ENCODE measurements at regions not wholly inside any gene's neighbourhood (a gene's known extent, or its start where the extent isn't known, plus 50 kb on each side); places are given as distances from the start of the nearest gene placed in this dataset.
A peak's percentile ranks its signal among the peaks of the same experiment; 100 is the strongest.
"Not testable (repeated sequence)": the region's sequence is repeated elsewhere in the genome, so short reads cannot be mapped to it uniquely, and the experiment has no call there.

DNA sequence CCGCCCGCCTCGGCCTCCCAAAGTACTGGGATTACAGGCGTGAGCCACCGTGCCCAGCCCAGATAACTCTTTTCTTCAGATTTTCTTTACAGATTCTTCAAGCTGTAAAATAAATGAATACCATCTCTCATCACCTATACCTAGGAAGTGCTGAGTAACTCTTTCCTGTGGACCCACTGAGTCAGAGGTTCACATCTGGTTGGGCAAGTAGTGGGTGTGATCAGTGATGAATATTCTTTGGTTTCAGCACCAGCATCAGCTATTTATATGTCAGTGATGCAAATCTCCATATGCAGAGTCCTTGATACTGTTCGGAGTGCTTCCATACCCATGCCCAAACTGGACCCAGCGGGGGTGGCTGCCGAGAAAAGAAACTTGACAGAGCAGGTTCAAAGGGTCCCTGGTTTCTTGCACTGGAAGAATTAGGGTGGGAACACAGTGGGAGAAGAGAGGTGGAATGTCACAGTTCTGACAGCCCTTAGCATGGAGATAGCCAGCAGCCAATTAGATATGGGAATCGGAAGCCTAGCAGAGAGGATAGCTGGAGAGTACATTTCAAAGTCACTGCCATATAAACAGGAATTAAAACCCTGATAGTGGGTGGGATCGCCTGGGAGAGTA lies 64.9 kb upstream of the DDR1 start:
- peak overlapping the region in 1 of 10 donors; percentile 10 for H3K4me3 Mint-ChIP-seq
- Histone ChIP-seq H3K9me3 (ENCODE audit: control insufficient read depth in 2 of 3, low read length in 3 of 3) (no peaks in the 10 kb centered on the region), H3K27ac (ENCODE audit: low read depth, low read length) (no peak overlapping the region), H3K36me3 (ENCODE audit: control insufficient read depth in 2 of 3, insufficient read depth in 3 of 3, low read length in 3 of 3) (peaks cover 0 to 9% (median 0%) of the 10 kb centered on the region in 3 experiments), H3K4me3 (ENCODE audit: low read length) (no peak overlapping the region), H3K4me1 (ENCODE audit: control insufficient read depth in 2 of 2, insufficient read depth in 2 of 2, low read length in 2 of 2) (peaks cover 7 to 9% of the 10 kb centered on the region in 2 donors), H3K27me3 (ENCODE audit: control insufficient read depth in 2 of 2, insufficient read depth in 2 of 2, low read length in 2 of 2) (no peaks in the 10 kb centered on the region)
- peaks cover 33 to 81% (median 75%) of the 10 kb centered on the region in 7 donors for H3K4me1 Mint-ChIP-seq
- H3K27me3 Mint-ChIP-seq, result no peaks in the 10 kb centered on the region
- peaks cover 0 to 7% (median 0%) of the 10 kb centered on the region in 11 donors for H3K9me3 Mint-ChIP-seq
- peak in 1 of 9 donors; percentile 58 for DNase-seq
- ChIA-PET CTCF (interaction anchor here (0.5 to 1.6 kb wide), 6 partner anchors 8 to 1097 kb away, joined by 3 to 5 read pairs (median 3); no protein-coding TSS in a partner anchor), POLR2A (interaction anchor here (1.0 to 2.3 kb wide), 6 partner anchors 9 to 270 kb away, joined by 3 to 7 read pairs (median 3); no protein-coding TSS in a partner anchor)
- peaks cover 2 to 55% (median 21%) of the 10 kb centered on the region in 5 donors for H3K36me3 Mint-ChIP-seq
- ATAC-seq, result no peak
- intact Hi-C loops (cut with micrococcal nuclease), result no loop called here
- H3K27ac Mint-ChIP-seq, result peak overlapping the region; percentile 20 to 89 (median 78)

DNA sequence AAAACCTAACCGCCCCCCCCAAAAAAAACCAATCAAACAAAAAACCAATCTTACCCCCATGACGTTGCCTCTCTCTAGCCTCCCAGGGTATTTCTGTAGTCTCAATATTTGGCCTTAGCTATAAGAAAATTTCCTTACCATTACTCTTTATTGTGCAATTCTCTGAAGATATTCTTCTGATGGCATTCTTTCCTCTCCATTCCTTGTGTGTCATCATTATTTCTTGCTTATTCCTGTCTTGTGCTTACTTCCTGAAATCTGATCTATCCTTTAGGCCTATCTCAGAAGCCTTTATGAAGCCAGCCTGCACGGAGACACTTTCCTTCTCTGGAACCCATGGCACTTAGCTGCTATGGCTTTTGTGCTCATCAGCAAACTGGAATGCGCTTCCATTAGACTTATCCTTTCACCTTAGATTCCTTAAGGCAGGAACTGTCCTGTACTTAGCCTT lies 65.9 kb upstream of the DDR1 start:
- POLR2A ChIA-PET, result interaction anchor here (0.7 to 2.3 kb wide), 5 partner anchors 10 to 133 kb away, joined by 3 to 9 read pairs (median 4); no protein-coding TSS in a partner anchor
- no peak overlapping the region for H3K4me3 Mint-ChIP-seq
- ATAC-seq (no peak), DNase-seq (no peak)
- H3K36me3 Mint-ChIP-seq, result peaks cover 4 to 60% (median 16%) of the 10 kb centered on the region in 5 donors
- peak overlapping the region in 7 of 9 donors; percentile 4 to 82 (median 40) for H3K27ac Mint-ChIP-seq
- Histone ChIP-seq H3K4me3 (ENCODE audit: low read length) (no peak overlapping the region), H3K27ac (ENCODE audit: low read depth, low read length) (no peak overlapping the region), H3K36me3 (ENCODE audit: control insufficient read depth in 2 of 3, insufficient read depth in 3 of 3, low read length in 3 of 3) (peaks cover 0 to under 1% (median 0%) of the 10 kb centered on the region in 3 experiments), H3K4me1 (ENCODE audit: control insufficient read depth in 2 of 2, insufficient read depth in 2 of 2, low read length in 2 of 2) (peaks cover 15 to 16% of the 10 kb centered on the region in 2 donors), H3K27me3 (ENCODE audit: control insufficient read depth in 2 of 2, insufficient read depth in 2 of 2, low read length in 2 of 2) (no peaks in the 10 kb centered on the region), H3K9me3 (ENCODE audit: control insufficient read depth in 2 of 3, low read length in 3 of 3) (no peaks in the 10 kb centered on the region)
- no peaks in the 10 kb centered on the region for H3K27me3 Mint-ChIP-seq
- H3K9me3 Mint-ChIP-seq, result peaks cover 0 to 9% (median 0%) of the 10 kb centered on the region in 11 donors
- CTCF ChIA-PET, result interaction anchor here (0.6 kb wide), 1 partner anchor 90 kb away, joined by 4 read pairs; no protein-coding TSS in a partner anchor
- peaks cover 34 to 81% (median 76%) of the 10 kb centered on the region in 7 donors for H3K4me1 Mint-ChIP-seq
- intact Hi-C loops (cut with micrococcal nuclease), result no loop called here

GRCh38 chr6:30816791-30817739 lies 67.3 kb upstream of the DDR1 start:
- ChIA-PET POLR2A (interaction anchor here (1.5 to 2.3 kb wide), 2 partner anchors 21 to 84 kb away, joined by 3 to 9 read pairs; no protein-coding TSS in a partner anchor), CTCF (no interaction called here)
- H3K4me3 ChIP-seq (ENCODE audit: low read length), result no peak overlapping the region
- ATAC-seq (no peak), DNase-seq (no peak)
- Mint-ChIP-seq H3K27ac (peak overlapping the region; percentile 19 to 94 (median 84)), H3K36me3 (peaks cover 3 to 65% (median 13%) of the 10 kb centered on the region in 5 donors), H3K27me3 (no peaks in the 10 kb centered on the region), H3K4me1 (peaks cover 33 to 81% (median 76%) of the 10 kb centered on the region in 7 donors), H3K4me3 (peak overlapping the region in 1 of 10 donors; percentile 61), H3K9me3 (peaks cover 0 to 15% (median 0%) of the 10 kb centered on the region in 11 donors)
- no peaks in the 10 kb centered on the region for H3K36me3 ChIP-seq (ENCODE audit: control insufficient read depth in 2 of 3, insufficient read depth in 3 of 3, low read length in 3 of 3)
- H3K9me3 ChIP-seq (ENCODE audit: control insufficient read depth in 2 of 3, low read length in 3 of 3), result no peaks in the 10 kb centered on the region
- intact Hi-C loops (cut with micrococcal nuclease), result no loop called here
- H3K27ac ChIP-seq (ENCODE audit: low read depth, low read length), result no peak overlapping the region
- H3K4me1 ChIP-seq (ENCODE audit: control insufficient read depth in 2 of 2, insufficient read depth in 2 of 2, low read length in 2 of 2), result peaks cover 18 to 25% of the 10 kb centered on the region in 2 donors
- H3K27me3 ChIP-seq (ENCODE audit: control insufficient read depth in 2 of 2, insufficient read depth in 2 of 2, low read length in 2 of 2), result no peaks in the 10 kb centered on the region

DNA sequence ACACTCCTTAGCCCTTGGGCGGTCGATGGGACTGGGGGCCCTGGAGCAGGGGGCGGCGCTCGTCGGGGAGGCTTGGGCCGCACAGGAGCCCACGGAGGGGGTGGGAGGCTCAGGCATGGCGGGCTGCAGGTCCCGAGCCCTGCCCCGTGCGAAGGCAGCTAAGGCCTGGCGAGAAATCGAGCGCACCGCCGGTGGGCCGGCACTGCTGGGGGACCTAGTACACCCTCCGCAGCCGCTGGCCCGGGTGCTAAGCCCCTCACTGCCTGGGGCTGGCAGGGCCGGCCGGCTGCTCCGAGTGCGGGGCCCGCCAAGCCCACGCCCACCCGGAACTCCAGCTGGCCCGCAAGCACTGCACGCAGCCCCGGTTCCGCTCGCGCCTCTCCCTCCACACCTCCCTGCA lies 68.0 kb upstream of the DDR1 start:
- ChIA-PET CTCF (interaction anchor here (0.9 to 1.1 kb wide), 2 partner anchors 12 to 70 kb away, joined by 3 read pairs; no protein-coding TSS in a partner anchor), POLR2A (interaction anchor here (1.4 kb wide), 1 partner anchor 22 kb away, joined by 8 read pairs; no protein-coding TSS in a partner anchor)
- DNase-seq; ATAC-seq; H3K36me3 ChIP-seq (ENCODE audit: control insufficient read depth in 2 of 3, insufficient read depth in 3 of 3, low read length in 3 of 3); H3K27me3 Mint-ChIP-seq; H3K27ac Mint-ChIP-seq; intact Hi-C loops (cut with micrococcal nuclease); H3K4me3 ChIP-seq (ENCODE audit: low read length); H3K4me3 Mint-ChIP-seq; H3K27ac ChIP-seq (ENCODE audit: low read depth, low read length); H3K9me3 ChIP-seq (ENCODE audit: control insufficient read depth in 2 of 3, low read length in 3 of 3); H3K27me3 ChIP-seq (ENCODE audit: control insufficient read depth in 2 of 2, insufficient read depth in 2 of 2, low read length in 2 of 2): not testable (repeated sequence)
- H3K4me1 ChIP-seq (ENCODE audit: control insufficient read depth in 2 of 2, insufficient read depth in 2 of 2, low read length in 2 of 2), result peaks cover 18 to 23% of the 10 kb centered on the region in 2 donors
- peaks cover 3 to 67% (median 13%) of the 10 kb centered on the region in 5 donors for H3K36me3 Mint-ChIP-seq
- H3K9me3 Mint-ChIP-seq, result peaks cover 0 to 15% (median 0%) of the 10 kb centered on the region in 11 donors
- H3K4me1 Mint-ChIP-seq, result peaks cover 31 to 81% (median 76%) of the 10 kb centered on the region in 7 donors

- H3K4me1 ChIP-seq (ENCODE audit: control insufficient read depth in 2 of 2, insufficient read depth in 2 of 2, low read length in 2 of 2), result peaks cover 18 to 34% of the 10 kb centered on the region in 2 donors
- peaks cover 35 to 85% (median 79%) of the 10 kb centered on the region in 7 donors for H3K4me1 Mint-ChIP-seq
- peak overlapping the region; percentile 69 to 95 (median 84) for H3K27ac Mint-ChIP-seq
- H3K27ac ChIP-seq (ENCODE audit: low read depth, low read length); DNase-seq; H3K36me3 ChIP-seq (ENCODE audit: control insufficient read depth in 2 of 3, insufficient read depth in 3 of 3, low read length in 3 of 3); H3K27me3 Mint-ChIP-seq; H3K4me3 ChIP-seq (ENCODE audit: low read length); ATAC-seq; H3K27me3 ChIP-seq (ENCODE audit: control insufficient read depth in 2 of 2, insufficient read depth in 2 of 2, low read length in 2 of 2); H3K9me3 ChIP-seq (ENCODE audit: control insufficient read depth in 2 of 3, low read length in 3 of 3): not testable (repeated sequence)
- peak overlapping the region in 6 of 10 donors; percentile 7 to 63 (median 32) for H3K4me3 Mint-ChIP-seq
- CTCF ChIA-PET, result interaction anchor here (0.6 to 1.2 kb wide), 3 partner anchors 14 to 582 kb away, joined by 3 read pairs; no protein-coding TSS in a partner anchor
- POLR2A ChIA-PET, result interaction anchor here (1.0 to 1.5 kb wide), 4 partner anchors 19 to 45 kb away, joined by 3 to 8 read pairs (median 4); no protein-coding TSS in a partner anchor
- H3K9me3 Mint-ChIP-seq, result peaks cover 0 to 15% (median 0%) of the 10 kb centered on the region in 11 donors
- intact Hi-C loops (cut with micrococcal nuclease), result loop anchor here (2.0 kb wide), 3 partner anchors 22 to 72 kb away; partner anchors contain the start of gene FLOT1 (in 1 of the 2)
- H3K36me3 Mint-ChIP-seq, result peaks cover 3 to 64% (median 13%) of the 10 kb centered on the region in 5 donors
Observed at GRCh38 chr6:30815041-30815742, 69.1 kb upstream of the DDR1 start.
